Loucy (cell line): ENCODE measurements at regions not wholly inside any gene's neighbourhood (a gene's known extent, or its start where the extent isn't known, plus 50 kb on each side); places are given as distances from the start of the nearest gene placed in this dataset.

Experiments
- EZH2phosphoT487 ChIP-seq: fragments of 200-600 bp; IDR thresholded peaks from 2 replicates; pipeline ENCODE4 v1.6.1; 2018; ENCODE audit warnings: antibody characterized with exemption, mild to moderate bottlenecking, moderate library complexity, borderline replicate concordance
- TF ChIP-seq, protein P1 (sequence below): fragments of 200-600 bp; sonication (generic); conservative IDR thresholded peaks from 2 replicates; pipeline ENCODE4 v1.5.1; 2014; ENCODE audit warnings: mild to moderate bottlenecking, antibody characterized with exemption, low read length

DNA sequence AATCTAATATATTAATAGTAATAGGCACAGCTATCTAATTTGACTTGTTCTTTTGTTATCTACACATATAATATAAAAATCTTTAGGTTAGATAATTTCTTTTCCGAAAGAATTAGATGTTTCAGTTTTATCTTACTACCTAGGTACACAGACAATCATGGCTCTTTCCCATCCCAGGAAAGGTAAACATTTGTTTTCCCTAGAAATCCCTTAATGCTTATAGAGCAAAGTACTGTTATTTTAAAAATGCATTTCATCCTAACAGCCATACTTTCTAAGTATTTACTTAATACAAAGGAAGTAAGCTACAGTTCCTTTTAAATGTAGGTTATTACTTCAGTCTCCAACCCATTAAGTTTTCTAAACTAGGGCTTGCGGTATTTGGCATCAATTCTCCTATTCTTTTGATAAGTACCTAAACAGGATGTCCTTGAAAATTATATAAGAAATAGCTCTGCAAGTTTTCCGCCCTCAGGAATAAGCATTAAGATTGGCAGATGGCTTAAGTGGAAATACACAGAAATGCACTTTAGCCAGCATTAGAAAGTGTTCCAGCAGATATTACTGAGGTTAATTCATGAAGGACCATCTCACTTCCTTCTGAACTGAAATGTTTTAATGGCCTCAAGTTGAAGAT lies 616.2 kb upstream of the SPRY2 start:
- TF ChIP-seq, protein P1, sequence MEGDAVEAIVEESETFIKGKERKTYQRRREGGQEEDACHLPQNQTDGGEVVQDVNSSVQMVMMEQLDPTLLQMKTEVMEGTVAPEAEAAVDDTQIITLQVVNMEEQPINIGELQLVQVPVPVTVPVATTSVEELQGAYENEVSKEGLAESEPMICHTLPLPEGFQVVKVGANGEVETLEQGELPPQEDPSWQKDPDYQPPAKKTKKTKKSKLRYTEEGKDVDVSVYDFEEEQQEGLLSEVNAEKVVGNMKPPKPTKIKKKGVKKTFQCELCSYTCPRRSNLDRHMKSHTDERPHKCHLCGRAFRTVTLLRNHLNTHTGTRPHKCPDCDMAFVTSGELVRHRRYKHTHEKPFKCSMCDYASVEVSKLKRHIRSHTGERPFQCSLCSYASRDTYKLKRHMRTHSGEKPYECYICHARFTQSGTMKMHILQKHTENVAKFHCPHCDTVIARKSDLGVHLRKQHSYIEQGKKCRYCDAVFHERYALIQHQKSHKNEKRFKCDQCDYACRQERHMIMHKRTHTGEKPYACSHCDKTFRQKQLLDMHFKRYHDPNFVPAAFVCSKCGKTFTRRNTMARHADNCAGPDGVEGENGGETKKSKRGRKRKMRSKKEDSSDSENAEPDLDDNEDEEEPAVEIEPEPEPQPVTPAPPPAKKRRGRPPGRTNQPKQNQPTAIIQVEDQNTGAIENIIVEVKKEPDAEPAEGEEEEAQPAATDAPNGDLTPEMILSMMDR = no peak
- no peak for TF ChIP-seq EZH2phosphoT487
